ELR (cell line): ENCODE measurements at regions not wholly inside any gene's neighbourhood (a gene's known extent, or its start where the extent isn't known, plus 50 kb on each side); places are given as distances from the start of the nearest gene placed in this dataset.
A peak's percentile ranks its signal among the peaks of the same experiment; 100 is the strongest.
"Not testable (repeated sequence)": the region's sequence is repeated elsewhere in the genome, so short reads cannot be mapped to it uniquely, and the experiment has no call there.

Experiments
- DNase-seq: peaks from one replicate; pipeline ENCODE4 v3.0.0-alpha.2; 2015; ENCODE audit warnings: low read depth

- no peak for DNase-seq
These were observed 424.4 kb upstream of the NFIA start for GRCh38 chr1:60657926-60658325.

GRCh38 chr1:60655679-60656355 is 426.5 kb upstream of the NFIA start:
- no peak for DNase-seq

- not testable (repeated sequence) for DNase-seq
These were observed 442.3 kb upstream of the NFIA start for GRCh38 chr1:60640033-60640551.

DNA sequence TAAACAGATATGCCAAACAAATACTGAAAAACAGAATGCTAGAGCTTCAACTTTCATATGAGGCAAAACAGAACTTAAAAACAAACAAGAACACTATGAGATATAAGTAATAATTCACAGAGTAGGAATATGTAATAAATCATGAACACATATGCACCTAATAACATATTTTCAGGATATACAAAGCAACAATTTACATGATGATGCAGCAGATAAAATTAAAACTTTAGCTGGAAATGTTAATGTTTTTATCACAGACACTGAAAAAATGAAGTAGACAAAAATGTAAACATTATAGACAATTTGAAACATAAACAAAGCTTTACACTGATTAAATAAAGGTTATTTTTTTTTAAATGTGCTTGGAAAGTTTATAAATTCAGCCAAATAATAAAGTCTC is 443.1 kb upstream of the NFIA start:
- no peak for DNase-seq

DNA sequence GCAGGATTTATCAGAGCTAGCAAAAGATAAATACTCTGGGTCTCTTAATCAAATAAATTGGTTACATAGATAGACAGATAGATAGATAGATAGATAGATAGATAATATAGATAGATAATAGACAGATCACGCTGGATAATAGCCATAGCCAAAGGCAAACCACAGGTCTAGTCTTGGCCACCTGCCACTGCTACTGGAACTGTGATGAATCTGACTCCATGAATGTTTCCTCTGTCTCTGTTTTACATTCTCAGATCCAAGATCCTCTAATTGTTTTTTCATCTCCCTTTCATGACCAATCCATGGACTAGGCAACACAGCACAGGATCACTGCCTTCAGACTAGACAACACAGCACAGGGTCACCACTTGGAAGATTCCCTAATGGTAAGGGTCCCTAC is 444.7 kb upstream of the NFIA start:
- no peak for DNase-seq

DNA sequence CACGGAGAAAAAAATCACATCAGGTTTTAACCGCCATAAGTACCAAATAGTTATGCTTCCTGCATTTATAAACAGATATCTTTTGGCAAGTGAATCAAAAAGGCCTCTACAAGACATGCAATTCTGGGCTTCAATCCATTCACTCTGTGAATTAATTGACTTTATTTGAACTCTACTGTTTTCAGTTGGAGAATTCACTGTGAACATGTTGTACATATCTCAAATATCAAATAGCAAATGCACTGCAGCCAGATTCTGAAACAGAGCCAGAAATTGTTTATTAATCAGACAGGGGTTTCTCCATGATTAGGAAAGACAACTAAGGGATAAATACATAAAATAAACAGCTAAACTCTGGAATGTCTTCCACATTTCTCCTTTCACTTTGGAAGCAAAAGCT is 445.4 kb upstream of the NFIA start:
- DNase-seq = no peak

GRCh38 chr1:60634106-60634505 is 448.3 kb upstream of the NFIA start:
- DNase-seq = no peak

- no peak for DNase-seq
These were observed 459.9 kb upstream of the NFIA start for GRCh38 chr1:60622486-60622885.

DNA sequence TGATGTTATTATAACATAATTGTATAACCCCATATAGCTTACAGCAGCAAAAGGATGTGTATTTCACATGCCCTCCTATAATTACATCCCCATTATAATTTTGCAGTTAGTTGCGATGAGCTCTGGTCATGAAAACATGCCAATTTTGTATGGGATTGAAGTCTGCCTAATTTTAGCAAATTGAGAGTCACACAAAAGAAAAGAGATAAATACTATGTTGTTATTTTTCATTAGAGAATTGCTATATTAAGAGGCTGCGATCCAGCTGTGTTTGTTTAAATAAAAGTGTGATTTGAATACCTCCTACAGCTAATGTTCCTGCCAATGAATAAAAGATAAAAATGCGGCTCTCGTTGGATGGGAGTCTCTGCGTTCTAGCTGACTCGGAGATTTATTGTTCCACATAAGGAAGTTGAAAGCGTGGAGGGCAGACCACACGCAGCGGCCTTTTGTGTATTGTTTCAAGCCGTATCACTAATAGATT is 461.0 kb upstream of the NFIA start:
- DNase-seq = no peak

GRCh38 chr1:60620087-60620486 is 462.3 kb upstream of the NFIA start:
- no peak for DNase-seq

- no peak for DNase-seq
These were observed 462.8 kb upstream of the NFIA start for GRCh38 chr1:60619581-60619980.

DNA sequence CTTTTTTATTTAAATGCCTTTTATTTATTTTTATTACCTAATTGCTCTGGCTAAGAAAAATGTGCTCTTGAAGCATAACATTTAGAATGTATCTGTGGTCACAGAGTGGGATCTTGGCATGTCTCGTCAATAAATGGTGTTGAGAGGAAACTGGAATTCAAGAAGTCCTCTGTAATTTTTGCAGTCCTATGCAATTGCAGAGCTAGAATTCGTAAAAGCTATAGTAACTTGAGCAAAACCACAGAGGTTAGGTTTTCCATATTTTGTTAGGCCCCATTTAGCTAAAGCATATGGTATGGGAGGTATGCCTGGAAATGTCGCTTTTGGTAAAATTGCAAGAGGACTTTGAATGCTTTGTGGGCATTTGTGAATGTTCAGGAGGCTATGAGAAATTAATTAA is 466.7 kb upstream of the NFIA start:
- DNase-seq = no peak

DNA sequence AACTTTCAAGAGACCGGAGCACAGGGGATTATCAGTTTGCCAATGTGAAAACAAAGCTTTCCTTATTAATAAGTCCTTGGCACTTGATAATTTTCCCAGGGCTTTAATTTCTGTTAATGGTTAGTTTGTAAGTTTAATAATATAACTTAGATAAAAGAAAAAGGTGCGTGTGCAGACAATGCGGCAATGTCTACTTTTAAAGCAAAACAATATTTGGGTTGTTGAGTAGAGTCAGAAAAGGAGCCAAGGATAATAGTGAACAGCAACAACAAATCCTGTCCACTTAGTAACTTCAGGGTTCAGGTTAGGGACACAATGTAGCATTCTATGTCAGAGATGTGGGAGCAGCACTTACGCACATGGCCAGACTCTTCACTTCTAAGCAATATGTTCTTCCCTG is 469.6 kb upstream of the NFIA start:
- no peak for DNase-seq

- not testable (repeated sequence) for DNase-seq
These were observed 475.4 kb upstream of the NFIA start for GRCh38 chr1:60606921-60607320.

DNA sequence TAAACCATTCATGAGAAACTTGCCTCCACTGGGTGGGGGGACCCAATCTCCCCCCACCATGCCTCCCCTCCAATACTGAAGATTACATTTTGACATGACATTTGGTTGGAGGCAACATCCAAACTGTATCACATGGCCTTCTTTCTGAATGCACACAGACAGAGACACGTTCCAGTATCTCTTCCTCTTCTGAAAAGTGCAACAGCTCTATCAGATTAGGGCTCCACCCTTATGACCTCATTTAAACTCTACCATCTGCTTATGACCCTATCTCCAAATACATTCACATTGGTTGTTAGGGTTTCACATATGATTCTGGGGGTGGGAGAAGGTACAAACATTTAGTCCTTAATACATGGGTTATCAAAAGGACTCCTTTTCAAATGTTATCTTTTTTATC is 481.8 kb upstream of the NFIA start:
- DNase-seq = no peak

- no peak for DNase-seq
These were observed 482.8 kb upstream of the NFIA start for GRCh38 chr1:60599574-60599973.

DNA sequence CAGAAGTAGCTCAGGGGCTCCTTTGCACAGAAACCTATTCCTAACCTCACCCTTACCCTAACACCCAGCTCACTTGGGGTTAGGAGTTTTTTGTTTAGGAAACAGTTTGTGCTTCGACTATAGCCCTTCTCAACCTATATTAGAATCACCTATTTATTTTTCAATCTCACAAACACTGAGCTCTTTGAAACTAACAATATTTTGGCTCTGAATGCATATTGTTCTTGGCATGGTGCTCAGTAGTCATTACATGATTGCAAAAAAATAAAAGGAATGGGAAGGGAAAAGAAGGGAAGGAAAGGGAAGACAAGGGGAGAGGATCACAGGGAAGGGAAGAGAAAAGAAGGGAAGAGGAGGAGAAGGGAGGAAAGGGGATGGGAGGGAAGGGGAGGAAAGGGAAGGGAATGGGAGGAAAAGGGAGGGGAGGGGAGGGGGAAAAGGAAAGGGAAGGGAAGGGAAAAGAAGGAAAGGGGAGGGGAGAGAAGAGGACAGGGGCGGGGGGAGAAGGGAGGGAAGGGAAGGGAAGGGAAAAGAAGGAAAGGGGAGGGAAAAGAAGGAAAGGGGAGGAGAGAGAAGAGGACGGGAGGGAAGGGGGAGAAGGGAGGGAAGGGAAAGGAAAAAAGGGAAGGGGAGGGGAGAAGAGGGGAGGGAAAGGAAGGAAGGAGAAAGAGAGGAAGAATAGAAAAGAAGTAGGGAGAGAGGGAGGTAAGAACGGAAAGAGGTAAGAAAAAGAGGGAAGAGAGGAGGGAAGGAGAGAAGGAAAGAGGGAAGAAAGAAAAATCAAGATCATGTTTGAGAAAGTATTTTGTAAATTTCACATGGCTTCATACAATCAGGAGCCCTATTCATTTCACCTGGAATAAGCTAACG is 484.1 kb upstream of the NFIA start:
- DNase-seq = no peak

DNA sequence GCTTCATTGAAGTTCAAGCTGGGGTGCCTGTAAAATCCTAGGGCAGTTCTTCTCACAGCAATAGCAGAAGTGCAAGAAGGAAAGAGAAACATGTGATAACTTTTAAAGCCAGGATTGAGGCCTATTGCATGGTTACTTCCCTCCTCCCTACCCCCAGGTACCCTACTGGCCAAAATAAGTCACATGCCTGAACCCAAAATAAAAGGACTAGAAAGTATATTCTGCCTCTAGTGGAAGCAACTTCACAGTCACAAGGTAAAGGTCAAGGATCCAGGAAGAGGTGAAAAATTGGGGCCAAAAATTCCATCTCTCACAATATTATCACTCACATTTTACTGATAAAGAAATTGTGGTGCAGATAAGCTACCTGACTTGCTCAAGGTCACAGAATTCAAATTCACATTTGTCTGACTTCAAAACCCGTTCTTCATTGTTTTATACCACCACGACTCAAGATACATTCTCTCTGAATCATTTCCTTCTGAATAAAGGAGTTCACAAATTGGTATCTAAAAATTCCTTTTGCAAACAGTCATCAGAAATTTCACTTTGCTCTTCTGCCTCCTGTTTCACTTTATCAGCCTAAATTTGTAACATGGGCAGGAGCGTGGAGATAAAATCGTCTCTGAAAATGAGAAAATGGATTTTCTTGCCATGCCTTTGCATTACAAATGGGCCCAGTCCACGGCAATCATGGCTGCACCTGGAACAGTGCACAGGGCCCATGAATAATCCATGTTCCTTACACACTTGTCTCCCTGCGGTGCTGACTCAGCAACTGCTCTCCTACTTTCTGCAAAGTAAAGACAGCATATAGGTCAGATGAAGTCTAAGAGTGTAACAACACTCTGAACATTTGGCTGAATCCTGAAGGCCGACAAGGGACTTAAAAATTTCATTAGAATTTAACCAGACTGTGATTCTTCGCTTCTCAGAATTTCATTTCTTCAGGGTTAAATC is 485.3 kb upstream of the NFIA start:
- DNase-seq = peak; percentile 57

- no peak for DNase-seq
These were observed 490.8 kb upstream of the NFIA start for GRCh38 chr1:60591583-60591982.

DNA sequence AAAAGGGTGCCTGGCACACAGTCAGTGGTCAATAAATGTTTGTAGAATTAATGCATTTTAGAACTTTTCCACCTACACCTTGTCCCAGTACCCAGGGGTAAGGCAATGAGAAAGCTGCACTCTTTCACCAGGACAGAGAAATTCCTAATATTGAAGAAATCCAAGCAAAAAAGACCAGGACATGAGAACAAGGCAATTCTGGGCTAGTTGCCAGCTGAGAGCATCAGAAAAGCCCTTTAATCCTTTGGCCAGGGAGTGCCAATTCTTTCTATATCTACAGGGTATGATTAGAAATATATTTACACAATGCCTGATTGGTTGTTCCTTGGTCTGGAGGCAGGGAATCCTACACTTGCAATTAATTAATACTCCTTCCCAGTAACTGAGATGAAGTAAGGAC is 492.4 kb upstream of the NFIA start:
- no peak for DNase-seq

GRCh38 chr1:60589046-60589748 is 493.2 kb upstream of the NFIA start:
- DNase-seq = no peak
